DMS114 treated with DMSO at 0.1 percent for 48 hours (cell line): ENCODE measurements at regions not wholly inside any gene's neighbourhood (a gene's known extent, or its start where the extent isn't known, plus 50 kb on each side); places are given as distances from the start of the nearest gene placed in this dataset.
"Not testable (repeated sequence)": the region's sequence is repeated elsewhere in the genome, so short reads cannot be mapped to it uniquely, and the experiment has no call there.

ENCODE experiments used
- DNase-seq: peaks from one replicate; lab custom pipeline; 2025; ENCODE audit not compliant: unreplicated experiment; lab: John Stamatoyannopoulos, UW

DNA sequence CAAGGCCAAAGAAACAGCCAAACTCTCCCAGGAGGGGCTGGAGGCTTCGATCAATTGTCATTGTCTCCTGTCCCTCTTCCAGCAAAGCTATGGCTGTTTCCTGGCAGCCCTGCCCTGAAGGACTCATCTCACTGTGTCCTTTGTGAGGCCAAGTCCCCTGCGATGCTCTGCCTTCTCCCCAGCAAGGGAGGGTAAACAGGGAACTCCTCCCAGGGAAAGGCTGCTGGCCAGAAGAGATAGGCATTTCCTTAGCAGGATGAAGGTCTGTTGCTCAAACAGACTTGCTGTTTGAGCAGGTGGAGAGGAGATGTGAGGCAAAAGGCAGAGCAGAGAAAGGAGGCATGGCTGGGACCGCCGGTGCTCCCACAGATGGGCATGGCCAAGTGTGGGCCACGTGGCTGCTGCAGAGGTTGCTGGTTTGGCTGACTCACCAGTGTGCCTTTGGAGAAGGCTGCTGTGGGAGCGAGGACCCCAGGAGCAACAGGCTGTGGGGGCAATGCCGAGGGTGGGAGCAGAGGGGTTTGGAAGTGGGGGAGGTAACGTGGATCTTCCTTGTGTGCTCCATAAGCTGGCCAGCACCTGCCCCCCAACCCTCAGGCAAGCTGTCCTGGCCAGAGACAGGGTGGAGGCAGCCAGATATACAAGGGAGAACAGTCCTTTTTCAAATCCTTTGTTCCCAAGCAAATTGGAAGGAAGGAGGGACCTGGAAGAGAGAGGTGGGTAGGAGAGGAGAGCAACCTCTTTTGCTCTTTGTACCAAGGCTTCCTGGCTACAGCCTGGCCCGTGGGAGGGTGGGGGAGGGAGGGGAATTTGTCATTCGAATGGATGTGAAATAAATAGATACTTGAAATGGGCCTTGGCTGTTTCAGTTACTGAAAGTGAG lies 449.8 kb downstream of the SIPA1L2 start:
- DNase-seq, result no peak

DNA sequence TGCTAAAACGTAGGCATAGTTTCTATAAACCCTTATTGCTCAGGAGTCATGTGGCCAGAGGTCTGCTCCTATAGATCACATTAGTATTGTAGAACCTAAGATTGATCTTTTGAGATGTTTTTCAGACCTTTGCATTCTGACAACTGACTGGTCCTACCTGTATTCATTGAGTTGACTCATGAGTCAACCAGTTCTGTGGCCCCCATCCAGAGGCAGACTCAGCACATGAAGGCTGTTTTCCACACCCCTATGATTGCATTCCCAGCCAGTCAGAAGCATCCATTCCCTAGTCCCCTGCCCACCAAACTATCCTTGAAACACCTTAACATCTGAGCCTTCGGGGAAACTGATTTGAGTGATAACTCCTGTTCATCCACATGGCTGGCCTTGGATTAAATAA lies 451.7 kb downstream of the SIPA1L2 start:
- DNase-seq, result no peak

DNA sequence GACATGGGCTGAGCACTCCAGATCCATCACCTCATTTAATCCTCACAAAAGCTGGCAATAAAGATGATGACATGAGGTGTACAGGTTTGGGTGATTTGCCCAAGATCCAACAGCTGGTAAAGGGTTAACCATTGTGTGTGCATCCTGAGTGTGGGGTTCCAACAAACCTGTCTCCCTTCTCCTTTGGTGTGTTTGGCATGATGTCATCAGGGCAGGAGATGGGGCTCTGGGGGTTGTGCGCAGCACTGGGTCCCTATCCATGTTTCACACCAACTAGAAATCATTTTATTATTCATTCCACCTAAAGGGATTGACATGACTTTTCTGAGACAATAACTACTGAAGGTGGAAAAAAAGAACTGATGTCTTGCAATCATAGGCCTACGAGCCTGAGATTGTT lies 452.5 kb downstream of the SIPA1L2 start:
- DNase-seq, result no peak

DNA sequence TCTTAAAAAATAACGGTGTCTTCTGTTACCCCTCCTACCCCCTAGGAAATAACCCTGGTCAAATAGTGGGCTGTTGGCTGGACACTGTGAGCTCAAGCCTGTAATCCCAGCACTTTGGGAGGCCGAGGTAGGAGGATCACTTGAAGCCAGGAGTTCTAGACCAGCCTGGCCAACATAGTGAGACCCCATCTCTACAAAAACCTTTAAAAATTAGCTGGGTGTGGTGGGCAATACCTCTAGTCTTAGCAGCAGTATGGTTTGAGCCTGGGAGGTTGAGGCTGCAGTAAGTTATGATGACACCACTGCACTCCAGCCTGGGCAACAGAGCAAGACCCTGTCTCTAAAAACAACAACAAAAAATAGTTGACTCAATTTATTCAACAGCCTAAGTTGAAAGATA lies 453.7 kb downstream of the SIPA1L2 start:
- DNase-seq, result no peak

DNA sequence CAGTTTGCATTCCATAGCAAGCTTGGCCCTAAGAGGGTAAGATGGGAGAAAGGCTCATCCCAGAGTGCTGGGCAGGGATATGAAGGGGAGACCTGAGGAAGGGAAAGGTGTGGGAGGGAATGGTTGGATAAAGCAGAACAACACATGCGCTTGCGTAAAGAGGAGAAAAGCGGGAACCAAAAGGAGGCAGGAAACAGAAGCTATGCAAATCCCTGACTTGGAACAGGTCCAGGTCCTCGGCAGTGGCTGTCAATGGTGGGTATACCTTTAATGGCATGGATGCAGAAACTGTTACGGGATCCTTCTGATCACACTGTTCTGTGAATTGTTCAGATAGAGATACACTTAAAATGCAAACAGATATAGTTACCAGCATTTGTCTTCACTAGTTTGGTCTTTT lies 455.6 kb downstream of the SIPA1L2 start:
- no peak for DNase-seq

DNA sequence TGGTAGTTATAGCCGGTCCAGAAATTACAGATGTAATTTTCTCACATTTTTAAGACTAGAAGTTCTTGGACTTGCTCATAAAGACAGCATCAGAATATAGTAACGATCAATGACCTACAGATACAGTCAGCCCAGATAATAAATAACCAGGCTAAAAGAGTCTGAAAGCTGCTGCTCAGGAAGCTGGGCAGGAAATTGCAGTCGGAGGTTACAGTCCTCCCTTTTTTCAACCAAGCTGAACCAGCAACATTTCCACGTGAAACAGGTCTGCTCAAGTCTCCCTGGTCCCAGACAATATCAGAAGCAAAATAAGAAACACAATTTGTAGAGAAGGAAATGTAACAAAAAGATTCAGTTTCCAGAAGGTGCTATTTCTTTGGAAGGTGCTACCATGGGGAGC lies 457.4 kb downstream of the SIPA1L2 start:
- no peak for DNase-seq

DNA sequence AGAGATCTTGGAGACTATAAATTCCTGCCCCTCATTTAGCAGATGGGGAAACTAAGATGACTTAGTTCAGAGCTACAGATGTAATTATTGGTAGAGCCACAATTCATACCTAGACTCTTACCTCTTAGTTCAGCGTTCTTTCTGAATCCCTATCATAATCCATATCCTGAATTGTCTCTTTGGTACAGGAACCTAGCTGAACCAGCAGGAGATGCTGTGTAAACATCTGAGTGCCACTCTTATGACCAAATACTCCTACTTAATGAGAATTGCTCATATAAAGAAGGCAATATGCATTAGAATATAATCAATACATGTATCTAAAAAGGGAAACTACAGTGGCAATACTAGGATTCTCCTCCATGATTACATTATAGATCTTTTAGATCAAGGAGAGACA lies 459.0 kb downstream of the SIPA1L2 start:
- no peak for DNase-seq

DNA sequence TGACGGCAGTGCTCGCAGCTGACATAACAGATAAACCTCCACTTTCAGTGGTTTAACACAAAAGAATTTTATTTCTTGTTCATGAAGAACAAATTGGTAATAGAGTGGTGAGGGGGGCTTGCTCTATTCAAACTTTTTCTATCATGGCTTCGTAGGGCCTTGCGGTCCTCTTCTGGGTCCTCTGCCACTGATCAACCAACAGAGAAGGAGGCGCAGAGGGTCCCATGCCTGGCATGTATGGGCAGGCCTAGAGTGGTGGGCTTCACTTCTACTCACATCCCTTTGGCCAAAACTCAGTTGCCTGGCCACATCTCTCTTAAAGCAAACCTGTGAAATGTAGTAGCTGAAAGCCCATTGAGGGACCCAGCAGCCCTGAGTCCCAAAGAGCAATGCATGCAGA lies 460.5 kb downstream of the SIPA1L2 start:
- no peak for DNase-seq

DNA sequence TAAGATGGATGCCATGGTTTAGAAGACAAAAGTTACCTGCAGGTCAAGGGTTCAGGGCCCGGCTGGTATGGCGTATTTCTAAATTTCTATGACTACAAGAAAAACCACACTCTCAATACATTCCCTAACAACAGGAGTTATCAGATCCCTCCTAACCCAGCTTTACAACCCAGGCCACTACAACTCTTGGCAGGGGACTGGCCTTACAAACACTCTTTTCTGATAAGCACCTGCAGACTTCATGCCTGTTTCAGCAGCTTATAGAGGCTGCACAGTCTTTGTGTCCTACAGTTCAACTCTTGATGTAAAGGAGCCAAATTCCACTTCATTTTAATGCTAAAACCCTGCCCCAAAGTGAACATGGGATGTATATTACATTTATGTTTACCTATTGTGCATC lies 461.4 kb downstream of the SIPA1L2 start:
- no peak for DNase-seq

DNA sequence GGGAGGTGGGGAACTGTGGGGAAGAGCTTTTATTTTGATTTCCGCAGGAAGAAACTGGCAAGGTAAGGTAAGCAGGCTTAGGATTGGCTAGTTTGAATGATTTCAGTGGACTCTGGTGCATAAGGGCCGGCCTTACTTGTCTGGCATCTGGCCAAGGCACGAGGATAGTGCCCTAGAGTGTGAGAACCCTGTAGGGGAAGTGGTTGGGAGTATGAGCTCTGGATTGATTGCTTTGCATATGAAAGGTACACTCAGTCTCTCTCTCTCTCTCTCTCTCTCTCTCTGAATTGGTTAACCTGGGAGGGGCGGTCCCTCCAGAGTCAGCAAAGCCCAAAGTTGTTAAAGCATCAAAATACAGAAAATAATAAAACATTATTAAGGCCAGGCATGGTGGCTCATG lies 463.0 kb downstream of the SIPA1L2 start:
- DNase-seq, result no peak

DNA sequence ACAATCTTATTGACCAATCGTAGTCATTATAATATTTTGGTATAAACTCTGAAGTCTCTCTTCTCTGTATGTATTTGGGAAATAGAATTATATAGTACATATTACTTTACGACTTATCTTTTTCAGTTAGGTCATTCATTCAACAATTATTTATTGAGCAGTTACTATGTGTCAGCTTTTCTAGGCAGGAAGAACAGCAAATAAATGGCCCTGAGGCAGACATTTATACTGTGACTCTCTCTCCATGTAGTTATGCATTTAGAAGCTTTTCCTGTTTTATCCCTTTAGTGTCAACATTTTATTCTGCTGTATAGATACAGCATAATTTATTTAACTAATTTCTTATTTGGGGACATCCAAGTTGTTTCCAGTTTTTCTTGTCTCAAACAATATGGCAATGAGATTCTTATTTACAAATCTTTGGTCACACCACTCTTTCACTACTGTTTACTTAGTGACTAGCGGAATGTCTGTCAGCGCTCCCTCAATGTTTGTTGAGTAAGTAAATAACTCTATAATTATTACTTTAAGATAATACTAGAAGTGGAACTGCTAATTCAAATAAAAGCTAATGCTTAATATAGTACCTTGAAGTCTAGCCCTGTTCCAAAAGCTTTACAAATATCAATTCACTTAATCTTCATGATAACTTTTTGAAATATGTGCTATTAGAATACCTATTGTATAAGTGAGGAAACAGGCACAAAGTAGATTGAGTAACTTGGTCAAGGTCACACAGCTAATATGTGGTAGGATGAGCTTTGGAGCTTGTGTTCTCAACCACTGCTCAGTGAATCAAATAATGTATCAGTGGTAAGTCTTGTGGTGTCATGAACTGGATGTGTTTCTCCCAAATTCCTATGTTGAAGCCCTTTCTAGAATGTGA lies 465.6 kb downstream of the SIPA1L2 start:
- no peak for DNase-seq

DNA sequence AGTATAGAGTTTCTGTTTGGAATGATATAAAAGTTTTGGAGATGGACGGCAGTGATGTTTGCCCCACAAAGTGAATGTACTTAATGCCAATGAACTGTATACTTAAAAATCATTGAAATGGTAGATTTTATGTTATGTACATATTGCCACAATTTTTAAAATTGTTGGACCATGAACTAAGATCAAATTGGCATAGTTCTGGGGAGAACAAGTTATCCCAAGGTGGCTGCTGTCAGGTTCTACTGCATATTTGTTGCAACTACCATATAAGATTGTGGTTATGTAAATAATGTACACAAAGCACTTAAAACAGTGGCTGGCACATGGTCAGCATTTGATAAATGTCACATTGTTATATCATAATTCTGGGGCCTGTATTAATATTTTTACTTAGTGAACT lies 466.4 kb downstream of the SIPA1L2 start:
- no peak for DNase-seq

DNA sequence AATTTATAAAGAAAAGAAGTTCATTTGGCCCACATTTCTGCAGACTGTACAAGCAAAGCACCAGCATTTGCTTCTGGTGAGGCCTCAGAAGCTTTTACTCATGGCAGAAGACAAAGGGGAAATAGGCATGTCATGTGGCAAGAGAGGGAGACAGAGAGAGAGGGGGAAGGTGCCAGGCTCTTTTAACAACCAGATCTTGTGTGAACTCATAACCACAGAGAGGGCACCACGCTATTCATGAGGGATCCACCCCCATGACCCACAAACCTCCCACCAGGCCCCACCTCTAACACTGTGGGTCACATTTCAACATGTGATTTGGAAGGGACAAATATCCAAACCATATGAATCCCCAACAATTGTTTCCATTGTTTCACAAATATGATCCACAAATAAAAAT lies 467.9 kb downstream of the SIPA1L2 start:
- DNase-seq, result no peak

DNA sequence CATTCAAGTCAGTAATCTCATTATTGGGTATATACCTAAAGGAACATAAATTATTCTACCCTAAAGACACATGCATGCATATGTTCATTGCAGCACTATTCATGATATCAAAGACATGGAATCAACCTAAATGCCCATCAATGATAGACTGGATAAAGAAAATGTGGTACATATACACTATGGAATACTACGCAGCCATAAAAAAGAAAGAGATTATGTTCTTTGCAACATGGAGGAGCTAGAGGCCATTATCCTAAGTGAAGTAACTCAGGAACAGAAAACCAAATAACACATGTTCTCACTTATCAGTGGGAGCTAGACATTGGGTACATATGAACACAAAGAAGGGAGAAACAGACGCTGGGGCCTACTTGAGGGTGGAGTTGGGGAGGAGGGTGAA lies 471.4 kb downstream of the SIPA1L2 start:
- not testable (repeated sequence) for DNase-seq

DNA sequence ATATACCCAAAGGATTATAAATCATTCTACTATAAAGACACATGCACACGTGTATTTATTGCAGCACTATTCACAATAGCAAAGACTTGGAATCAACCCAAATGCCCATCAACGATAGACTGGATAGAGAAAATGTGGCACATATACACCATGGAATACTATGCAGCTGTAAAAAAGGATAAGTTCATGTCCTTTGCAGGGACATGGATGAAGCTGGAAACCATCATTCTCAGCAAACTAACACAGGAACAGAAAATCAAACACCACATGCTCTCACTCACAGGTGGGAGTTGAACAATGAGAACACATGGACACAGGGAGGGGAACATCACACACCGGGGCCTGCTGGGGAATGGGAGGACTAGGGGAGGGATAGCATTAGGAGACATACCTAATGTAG lies 473.9 kb downstream of the SIPA1L2 start:
- not testable (repeated sequence) for DNase-seq

DNA sequence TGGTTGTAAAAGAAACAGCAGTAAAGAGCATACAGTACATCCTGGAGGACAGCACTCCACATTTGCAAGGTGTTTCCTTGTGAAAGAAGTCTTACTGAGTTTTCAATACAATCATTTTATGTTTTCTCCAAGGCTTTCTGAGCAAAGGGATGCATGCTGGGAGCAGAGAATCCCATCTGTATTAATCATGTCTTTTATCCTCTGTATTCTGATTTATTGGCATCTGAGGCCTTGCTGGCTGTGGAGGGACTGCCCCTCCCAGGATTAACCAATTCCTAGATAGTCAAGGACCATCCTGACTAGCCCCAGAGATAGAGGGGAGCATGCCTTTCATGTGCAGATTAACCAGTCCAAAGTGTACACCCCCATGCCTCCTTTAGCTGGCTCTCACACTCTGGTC lies 476.3 kb downstream of the SIPA1L2 start:
- DNase-seq, result no peak

DNA sequence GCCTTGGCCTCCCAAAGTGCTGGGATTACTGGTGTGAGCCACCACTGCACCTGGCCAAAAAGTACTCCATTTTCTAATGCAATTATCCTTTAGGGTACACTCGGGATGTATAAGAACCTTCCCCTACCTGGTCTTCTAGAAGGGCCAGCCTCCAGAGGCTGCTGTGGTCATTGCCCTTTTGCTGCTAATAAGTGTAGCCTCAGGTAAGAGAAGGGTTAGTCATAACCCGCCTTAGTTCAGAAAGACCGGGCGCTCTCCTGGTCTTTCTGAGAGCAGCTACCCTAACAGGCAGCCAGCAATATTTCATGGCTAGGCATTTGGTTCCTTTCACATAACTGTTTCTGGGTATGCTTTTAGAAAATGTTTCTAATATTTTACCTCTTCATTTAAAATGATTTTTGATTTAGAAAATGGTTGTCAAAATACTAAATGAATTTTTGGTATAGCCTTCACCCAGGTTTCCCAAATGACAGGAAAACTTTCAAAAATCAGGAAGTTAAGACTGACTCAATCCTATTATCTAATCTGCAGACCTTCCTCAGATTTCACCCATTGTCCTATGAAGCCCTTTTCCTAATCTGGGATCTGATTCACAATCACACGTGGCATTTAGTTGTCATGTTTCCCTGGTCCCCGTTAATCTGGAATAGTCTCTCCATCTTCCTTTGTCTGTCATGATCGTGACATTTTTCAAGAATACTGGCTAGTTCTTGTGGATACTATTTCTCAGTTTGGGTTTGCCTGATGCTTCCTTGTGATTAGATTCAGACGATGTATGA lies 479.0 kb downstream of the SIPA1L2 start:
- no peak for DNase-seq

DNA sequence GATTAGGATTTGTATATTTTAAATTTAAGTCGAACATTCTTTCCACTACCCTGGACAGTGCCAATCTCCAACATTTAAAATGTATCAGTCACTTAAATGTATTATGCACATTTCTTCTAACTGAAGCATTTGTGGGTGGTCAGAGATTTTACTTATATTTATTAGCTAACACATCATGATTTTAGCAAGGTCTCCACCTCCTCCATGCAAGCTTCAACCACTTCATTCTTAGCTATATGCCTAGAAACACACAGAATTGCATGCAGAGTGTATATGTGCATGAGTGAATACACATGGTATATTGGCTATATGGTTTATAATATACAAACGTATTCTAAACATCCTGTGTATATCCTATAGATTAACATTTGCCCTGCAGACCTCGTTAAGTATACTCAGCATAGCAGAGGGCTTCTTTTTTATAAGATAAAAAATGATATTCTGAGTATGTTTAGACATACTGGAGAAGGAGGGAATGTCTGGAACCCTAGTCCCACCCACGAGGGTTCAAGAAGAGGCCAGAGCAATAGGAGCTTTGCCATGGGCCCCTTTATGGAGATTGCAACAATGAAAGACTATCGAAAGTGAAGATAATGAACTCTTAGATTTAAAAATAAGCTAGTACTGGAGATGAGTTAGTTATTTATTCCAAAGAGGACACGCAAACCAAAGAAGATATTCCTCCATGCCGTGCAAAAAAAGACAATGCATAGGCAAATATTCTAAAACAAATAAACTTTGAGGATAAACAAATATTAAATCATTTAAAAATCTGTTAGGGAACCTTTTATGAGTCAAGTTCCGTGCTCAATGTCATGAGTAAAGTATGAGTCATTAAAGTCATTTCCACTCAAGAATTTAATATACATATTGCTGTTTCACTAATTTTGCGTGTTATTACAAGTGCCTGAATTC lies 480.4 kb downstream of the SIPA1L2 start:
- no peak for DNase-seq

DNA sequence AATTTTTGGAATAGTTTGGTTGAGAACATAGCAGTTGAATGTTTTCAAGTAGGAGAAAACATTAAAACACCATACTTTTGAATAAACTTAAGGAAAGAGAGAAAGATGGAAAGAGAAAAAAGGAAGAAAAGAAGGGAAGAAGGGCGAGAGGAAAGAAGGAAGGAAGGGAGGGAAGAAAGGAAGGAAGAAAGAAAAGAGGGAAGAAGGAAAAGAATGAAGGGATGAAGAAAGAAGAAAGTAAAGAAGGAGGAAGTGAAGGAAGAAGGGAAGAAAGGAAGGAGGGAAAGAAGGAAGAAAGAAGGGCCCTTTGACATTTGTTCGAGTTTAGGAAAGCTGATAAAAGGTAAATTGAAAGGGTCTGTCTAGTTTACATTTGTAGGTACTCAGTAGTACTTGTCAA lies 482.7 kb downstream of the SIPA1L2 start:
- no peak for DNase-seq

DNA sequence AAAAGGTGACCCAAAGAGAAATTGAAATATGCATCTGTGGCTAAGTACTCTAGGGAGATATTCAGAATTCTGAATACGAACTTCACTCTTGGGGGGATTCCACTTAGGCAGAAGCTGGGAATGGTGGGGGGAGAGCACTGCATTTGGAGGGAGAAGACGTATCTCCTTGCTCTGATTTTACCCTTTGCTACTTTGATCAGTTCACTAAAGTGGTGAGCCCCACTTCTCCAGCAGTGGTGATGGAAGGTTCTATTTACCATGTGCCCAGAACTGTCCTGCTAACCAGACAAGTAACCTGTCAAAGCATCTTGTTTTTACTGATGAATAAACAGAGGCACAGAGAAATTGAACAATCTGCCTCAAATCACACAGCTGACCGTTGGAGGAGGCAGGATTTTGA lies 483.4 kb downstream of the SIPA1L2 start:
- no peak for DNase-seq
